HS-27A (cell line): ENCODE measurements at regions not wholly inside any gene's neighbourhood (a gene's known extent, or its start where the extent isn't known, plus 50 kb on each side); places are given as distances from the start of the nearest gene placed in this dataset.

Experiments used
- DNase-seq: peaks from one replicate; pipeline ENCODE4 v3.0.0-alpha.2; 2012; ENCODE audit warnings: low read depth, missing footprints

- DNase-seq: no peak
Observed at GRCh38 chr2:173669888-173670287, 295.3 kb downstream of the SP3 start.

- no peak for DNase-seq
Observed at GRCh38 chr2:173672573-173673340, 292.4 kb downstream of the SP3 start.

GRCh38 chr2:173673640-173674039 lies 291.5 kb downstream of the SP3 start:
- no peak for DNase-seq

- DNase-seq: no peak
Observed at GRCh38 chr2:173676647-173677046, 288.5 kb downstream of the SP3 start.

GRCh38 chr2:173678186-173678585 lies 287.0 kb downstream of the SP3 start:
- DNase-seq: no peak

- DNase-seq: no peak
Observed at GRCh38 chr2:173680574-173680973, 284.6 kb downstream of the SP3 start.

- no peak for DNase-seq
Observed at GRCh38 chr2:173681881-173682650, 283.1 kb downstream of the SP3 start.

- DNase-seq: no peak
Observed at GRCh38 chr2:173684896-173685459, 280.2 kb downstream of the SP3 start.

- DNase-seq: no peak
Observed at GRCh38 chr2:173690349-173690748, 274.8 kb downstream of the SP3 start.

GRCh38 chr2:173692068-173692467 lies 273.1 kb downstream of the SP3 start:
- no peak for DNase-seq

GRCh38 chr2:173693044-173693589 lies 272.1 kb downstream of the SP3 start:
- DNase-seq: no peak

GRCh38 chr2:173696274-173696673 lies 268.9 kb downstream of the SP3 start:
- DNase-seq: no peak

GRCh38 chr2:173697929-173698328 lies 267.2 kb downstream of the SP3 start:
- DNase-seq: no peak

GRCh38 chr2:173705656-173706055 lies 259.5 kb downstream of the SP3 start:
- no peak for DNase-seq

- DNase-seq: no peak
Observed at GRCh38 chr2:173706936-173707335, 258.2 kb downstream of the SP3 start.

- no peak for DNase-seq
Observed at GRCh38 chr2:173708806-173709205, 256.4 kb downstream of the SP3 start.

- no peak for DNase-seq
Observed at GRCh38 chr2:173711816-173712215, 253.4 kb downstream of the SP3 start.

GRCh38 chr2:173713904-173714555 lies 251.1 kb downstream of the SP3 start:
- DNase-seq: no peak

GRCh38 chr2:173715441-173715840 lies 249.7 kb downstream of the SP3 start:
- no peak for DNase-seq

GRCh38 chr2:173716458-173717052 lies 248.6 kb downstream of the SP3 start:
- no peak for DNase-seq

GRCh38 chr2:173719471-173719870 lies 245.7 kb downstream of the SP3 start:
- no peak for DNase-seq

GRCh38 chr2:173720306-173720705 lies 244.9 kb downstream of the SP3 start:
- no peak for DNase-seq
